H1 (cell line): ENCODE measurements at regions not wholly inside any gene's neighbourhood (a gene's known extent, or its start where the extent isn't known, plus 50 kb on each side); places are given as distances from the start of the nearest gene placed in this dataset.

ENCODE experiments used
- CTCF ChIA-PET: fragments of 300-600 bp; sonication (Branson Sonifier 250); formaldehyde crosslinking; loops from one replicate; lab custom pipeline; 2021; ENCODE audit not compliant: partially characterized antibody; lab: Charles Lee
- POLR2A ChIA-PET: fragments of 300-600 bp; sonication (Branson Sonifier 250); formaldehyde crosslinking; loops from one replicate; lab custom pipeline; 2021; ENCODE audit warnings: inconsistent platforms; ENCODE audit not compliant: partially characterized antibody; lab: Charles Lee
- DNase-seq, 2 experiments: peaks; one replicate each; pipeline versions ENCODE4 v3.0.0 to v3.0.0-alpha.2; 2010 to 2022; ENCODE audit warnings: low spot score in 2 of 2, low read depth in 1 of 2, mixed read lengths in 1 of 2
- FAIRE-seq: peaks from 2 replicates; lab custom pipeline; 2011; peaks lifted over from hg19 to GRCh38; lab: Jason Lieb, UNC
- H2AFZ ChIP-seq: 2 replicates; pipeline ENCODE4 v1.8.1; 2012; ENCODE audit warnings: low read length, inconsistent platforms
- H2AK5ac ChIP-seq: 2 replicates; pipeline ENCODE4 v1.6.1; 2013; ENCODE audit warnings: low read depth, low read length
- H2BK120ac ChIP-seq: replicated peaks from 2 replicates; pipeline ENCODE3; 2013; ENCODE audit warnings: low read depth, low read length, inconsistent platforms
- H2BK12ac ChIP-seq: 2 replicates; pipeline ENCODE4 v1.6.1; 2013; ENCODE audit warnings: low read depth, low read length
- H2BK15ac ChIP-seq: 2 replicates; pipeline ENCODE4 v1.6.1; 2013; ENCODE audit warnings: low read length
- H2BK20ac ChIP-seq: 2 replicates; pipeline ENCODE4 v1.6.1; 2013; ENCODE audit warnings: low read length
- H2BK5ac ChIP-seq: 2 replicates; pipeline ENCODE4 v1.6.1; 2013; ENCODE audit warnings: low read depth, low read length
- H3K14ac ChIP-seq: 2 replicates; pipeline ENCODE4 v1.6.1; 2013; ENCODE audit warnings: inconsistent platforms; ENCODE audit not compliant: insufficient read length
- H3K18ac ChIP-seq: 2 replicates; pipeline ENCODE4 v1.6.1; 2013; ENCODE audit warnings: low read length; ENCODE audit errors: extremely low read depth
- H3K23ac ChIP-seq: 2 replicates; pipeline ENCODE4 v1.6.1; 2013; ENCODE audit warnings: inconsistent platforms; ENCODE audit not compliant: insufficient read length
- H3K23me2 ChIP-seq: 2 replicates; pipeline ENCODE4 v1.6.1; 2013; ENCODE audit warnings: low read depth, low read length
- H3K27ac ChIP-seq: 2 replicates; pipeline ENCODE4 v1.6.1; 2011; ENCODE audit warnings: low read depth, low read length, inconsistent platforms
- H3K27me3 ChIP-seq, 4 experiments: replicated peaks in 1 of 4; 1 replicate in 1 of 4; 2 replicates in 3 of 4; pipeline versions ENCODE4 v1.6.1 to v1.8.1; 2011 to 2013; ENCODE audit warnings: low read length in 3 of 4, mild to moderate bottlenecking in 3 of 4, inconsistent platforms in 2 of 4, mixed read lengths in 2 of 4, moderate library complexity in 1 of 4; ENCODE audit not compliant: control insufficient read depth in 3 of 4, insufficient read depth in 3 of 4; ENCODE audit errors: extremely low read depth in 1 of 4
- H3K36me3 ChIP-seq, 4 experiments: 2 replicates each; pipeline versions ENCODE4 v1.6.1 to v1.8.1; 2011 to 2013; ENCODE audit warnings: mild to moderate bottlenecking in 4 of 4, low read length in 3 of 4, moderate library complexity in 2 of 4, control low read depth in 1 of 4, inconsistent platforms in 1 of 4; ENCODE audit not compliant: insufficient read depth in 4 of 4, control insufficient read depth in 2 of 4
- H3K4ac ChIP-seq: replicated peaks from 2 replicates; pipeline ENCODE3; 2013; ENCODE audit warnings: low read length, low read depth, mixed read lengths, inconsistent platforms; ENCODE audit not compliant: insufficient read length
- H3K4me1 ChIP-seq, 4 experiments: replicated peaks in 1 of 4; 1 replicate in 1 of 4; 2 replicates in 3 of 4; pipeline versions ENCODE4 v1.6.1 to v1.8.1; 2011 to 2013; ENCODE audit warnings: low read length in 3 of 4, inconsistent platforms in 2 of 4, mixed read lengths in 1 of 4; ENCODE audit not compliant: insufficient read depth in 4 of 4, control insufficient read depth in 3 of 4
- H3K4me2 ChIP-seq, 2 experiments: 2 replicates each; pipeline versions ENCODE4 v1.6.1 to v1.8.1; 2011 to 2013; ENCODE audit warnings: low read depth in 2 of 2, low read length in 2 of 2, control low read depth in 1 of 2, inconsistent platforms in 1 of 2, mild to moderate bottlenecking in 1 of 2; ENCODE audit not compliant: insufficient read depth in 1 of 2
- H3K4me3 ChIP-seq, 4 experiments: fragments of 200-600, 300-600 bp in 1 of 4; sonication (generic), shearing (Covaris generic), sonication (Bioruptor Twin) in 1 of 4; 2 replicates each; pipeline versions ENCODE4 v1.5.1 to v1.8.1; 2011 to 2016; ENCODE audit warnings: low read length in 4 of 4, low read depth in 3 of 4, control low read depth in 2 of 4, inconsistent platforms in 2 of 4, mild to moderate bottlenecking in 2 of 4, mixed read lengths in 1 of 4, moderate library complexity in 1 of 4; ENCODE audit not compliant: insufficient read depth in 2 of 4; ENCODE audit errors: extremely low read depth in 1 of 4
- H3K56ac ChIP-seq: replicated peaks from 2 replicates; pipeline ENCODE3; 2013; ENCODE audit warnings: low read depth, mild to moderate bottlenecking, mixed read lengths, low read length, inconsistent platforms; ENCODE audit not compliant: insufficient read length
- H3K79me1 ChIP-seq: 2 replicates; pipeline ENCODE4 v1.6.1; 2013; ENCODE audit warnings: low read depth, low read length, control low read depth
- H3K79me2 ChIP-seq, 2 experiments: 2 replicates each; pipeline versions ENCODE4 v1.6.1 to v1.8.1; 2012 to 2013; ENCODE audit warnings: low read length in 2 of 2, mild to moderate bottlenecking in 2 of 2, inconsistent platforms in 1 of 2; ENCODE audit not compliant: insufficient read depth in 2 of 2, control insufficient read depth in 1 of 2
- H3K9ac ChIP-seq, 4 experiments: replicated peaks in 1 of 4; 1 replicate in 1 of 4; 2 replicates in 3 of 4; pipeline versions ENCODE4 v1.6.1 to v1.8.1; 2011 to 2013; ENCODE audit warnings: low read depth in 3 of 4, low read length in 3 of 4, control low read depth in 2 of 4, mild to moderate bottlenecking in 2 of 4, moderate library complexity in 2 of 4, inconsistent platforms in 1 of 4; ENCODE audit errors: extremely low read depth in 1 of 4
- H3K9me3 ChIP-seq, 2 experiments: 2 replicates each; pipeline versions ENCODE4 v1.6.1 to v1.8.1; 2012 to 2013; ENCODE audit warnings: mild to moderate bottlenecking in 2 of 2, moderate library complexity in 2 of 2, control low read depth in 1 of 2, inconsistent platforms in 1 of 2, low read depth in 1 of 2, low read length in 1 of 2, mixed read lengths in 1 of 2; ENCODE audit not compliant: insufficient read depth in 2 of 2
- H4K20me1 ChIP-seq, 2 experiments: replicated peaks in 1 of 2; 2 replicates each; pipeline versions ENCODE3 to v1.8.1; 2011 to 2013; ENCODE audit warnings: inconsistent platforms in 2 of 2, low read length in 2 of 2, mild to moderate bottlenecking in 1 of 2; ENCODE audit not compliant: insufficient read depth in 2 of 2, control insufficient read depth in 1 of 2
- H4K5ac ChIP-seq: 2 replicates; pipeline ENCODE4 v1.6.1; 2013; ENCODE audit warnings: low read length, low read depth, mixed read lengths, inconsistent platforms; ENCODE audit not compliant: insufficient read length
- H4K8ac ChIP-seq: 2 replicates; pipeline ENCODE4 v1.8.0; 2013; ENCODE audit warnings: mild to moderate bottlenecking, moderate library complexity, low read length, inconsistent platforms; ENCODE audit not compliant: insufficient read depth; ENCODE audit errors: extremely low read depth
- H4K91ac ChIP-seq: replicated peaks from 2 replicates; pipeline ENCODE3; 2013; ENCODE audit warnings: low read length, mixed read lengths, inconsistent platforms; ENCODE audit not compliant: insufficient read length
- CTCF ChIP-seq, 3 experiments: IDR thresholded peaks; 1 replicate in 2 of 3; 2 replicates in 1 of 3; pipeline versions ENCODE4 v1.5.1 to v1.6.1; 2011; ENCODE audit warnings: low read length in 3 of 3, mild to moderate bottlenecking in 3 of 3, inconsistent platforms in 2 of 3, low read depth in 1 of 3, moderate library complexity in 1 of 3; ENCODE audit not compliant: insufficient read depth in 1 of 3; ENCODE audit errors: control extremely low read depth in 1 of 3
- FOSL1 ChIP-seq: IDR thresholded peaks from 2 replicates; pipeline ENCODE4 v1.6.1; 2011; ENCODE audit warnings: mild to moderate bottlenecking, low read depth, low read length, moderate library complexity; ENCODE audit not compliant: insufficient read depth
- MAFK ChIP-seq: IDR thresholded peaks from 2 replicates; pipeline ENCODE4 v1.6.1; 2012; ENCODE audit warnings: low read depth, mild to moderate bottlenecking, improper control_type of control experiment, low read length
- NRF1 ChIP-seq: IDR thresholded peaks from 2 replicates; pipeline ENCODE4 v1.6.1; 2011; ENCODE audit warnings: mild to moderate bottlenecking, low read depth, low read length, improper control_type of control experiment
- RAD21 ChIP-seq, 2 experiments: IDR thresholded peaks in 1 of 2; conservative IDR thresholded peaks in 1 of 2; 2 replicates each; pipeline ENCODE4 v1.6.1; 2011; ENCODE audit warnings: low read depth in 2 of 2, low read length in 2 of 2, improper control_type of control experiment in 1 of 2, inconsistent platforms in 1 of 2, mild to moderate bottlenecking in 1 of 2, moderate library complexity in 1 of 2
- SP4 ChIP-seq: IDR thresholded peaks from 2 replicates; pipeline ENCODE4 v1.6.1; 2012; ENCODE audit warnings: low read length, inconsistent platforms
- WGBS, 2 experiments: shearing (Covaris generic) in 1 of 2; methylation state at CpG; one replicate each; pipeline versions ENCODE4 v1.1.6 to v1.1.7; 2013 to 2015; ENCODE audit warnings: low lambda C conversion rate in 2 of 2, mixed read lengths in 2 of 2, inconsistent platforms in 1 of 2, low coverage in 1 of 2, missing lambda C conversion rate in 1 of 2; ENCODE audit not compliant: insufficient replicate concordance in 2 of 2, insufficient coverage in 1 of 2, insufficient read length in 1 of 2; ENCODE audit errors: extremely low coverage in 1 of 2, missing lambda C conversion rate in 1 of 2; 5-methylcytosine and 5-hydroxymethylcytosine counted together
- TF ChIP-seq, protein P1 (sequence below): IDR thresholded peaks from 2 replicates; pipeline ENCODE4 v1.6.1; 2012; ENCODE audit warnings: low read length, inconsistent platforms

- Histone ChIP-seq H3K23me2 (no peaks in the 10 kb centered on the region), H4K8ac (no peak overlapping the region), H3K18ac (no peak overlapping the region), H2BK5ac (no peak overlapping the region), H2AFZ (peak overlapping the region; percentile 74; the same call in 1 of the 2 replicates), H3K9ac (no peak overlapping the region), H3K4ac (no peak overlapping the region), H3K14ac (no peak overlapping the region), H4K20me1 (no peaks in the 10 kb centered on the region), H3K27ac (no peak overlapping the region), H3K36me3 (no peaks in the 10 kb centered on the region), H2BK120ac (no peak overlapping the region), H2BK12ac (no peak overlapping the region), H3K4me1 (peaks cover 0 to 6% (median 5%) of the 10 kb centered on the region in 4 experiments; a peak in 3 of 7 replicates), H3K9me3 (no peaks in the 10 kb centered on the region), H3K27me3 (no peaks in the 10 kb centered on the region), H2AK5ac (no peak overlapping the region), H2BK20ac (no peak overlapping the region), H3K56ac (no peak overlapping the region), H2BK15ac (no peak overlapping the region), H3K23ac (no peak overlapping the region), H3K79me2 (no peaks in the 10 kb centered on the region), H3K4me3 (no peak overlapping the region), H3K79me1 (no peaks in the 10 kb centered on the region), H3K4me2 (no peak overlapping the region; a peak in 1 of 4 replicates), H4K91ac (no peak overlapping the region), H4K5ac (no peak overlapping the region)
- DNase-seq (no peak), FAIRE-seq (no peak)
- TF ChIP-seq FOSL1 (no peak), RAD21 (IDR thresholded peaks at IDR 0.05 in 1 of 2, conservative IDR thresholded peaks at IDR 0.05 in 1 of 2; ENCODE audit: low read depth in 2 of 2, low read length in 2 of 2) (peak; percentile 13 to 28; a peak in 3 of 4 replicates), MAFK (peak; percentile 30; the same call in 1 of the 2 replicates), NRF1 (no peak), SP4 (no peak), CTCF (IDR thresholded peaks at IDR 0.05; ENCODE audit: control extremely low read depth in 1 of 3, insufficient read depth in 1 of 3, low read depth in 1 of 3, low read length in 3 of 3) (peak in 1 of 3 experiments; percentile 28; a peak in 2 of 4 replicates)
- TF ChIP-seq, protein P1, sequence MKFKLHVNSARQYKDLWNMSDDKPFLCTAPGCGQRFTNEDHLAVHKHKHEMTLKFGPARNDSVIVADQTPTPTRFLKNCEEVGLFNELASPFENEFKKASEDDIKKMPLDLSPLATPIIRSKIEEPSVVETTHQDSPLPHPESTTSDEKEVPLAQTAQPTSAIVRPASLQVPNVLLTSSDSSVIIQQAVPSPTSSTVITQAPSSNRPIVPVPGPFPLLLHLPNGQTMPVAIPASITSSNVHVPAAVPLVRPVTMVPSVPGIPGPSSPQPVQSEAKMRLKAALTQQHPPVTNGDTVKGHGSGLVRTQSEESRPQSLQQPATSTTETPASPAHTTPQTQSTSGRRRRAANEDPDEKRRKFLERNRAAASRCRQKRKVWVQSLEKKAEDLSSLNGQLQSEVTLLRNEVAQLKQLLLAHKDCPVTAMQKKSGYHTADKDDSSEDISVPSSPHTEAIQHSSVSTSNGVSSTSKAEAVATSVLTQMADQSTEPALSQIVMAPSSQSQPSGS: no peak
- WGBS, 2 experiments: 78% methylated on average over 9 of the region's 9 CpGs; no CpG with 5 or more reads in 1 of the 2 experiments
- ChIA-PET POLR2A (interaction anchor here (1.1 kb wide), 1 partner anchor 10 kb away, joined by 3 read pairs; no protein-coding TSS in a partner anchor), CTCF (interaction anchor here (0.6 to 2.0 kb wide), 21 partner anchors 9 to 1126 kb away, joined by 3 to 13 read pairs (median 4); no protein-coding TSS in a partner anchor)
Measured at GRCh38 chr5:74934949-74935751, 69.0 kb upstream of the FAM169A start.
